Epithelial cell of esophagus (primary cell): ENCODE measurements at regions not wholly inside any gene's neighbourhood (a gene's known extent, or its start where the extent isn't known, plus 50 kb on each side); places are given as distances from the start of the nearest gene placed in this dataset.

Experiments
- DNase-seq: peaks from one replicate; pipeline ENCODE4 v3.0.0; 2010; ENCODE audit warnings: low read depth
- H3K4me3 ChIP-seq: 2 replicates; pipeline ENCODE4 v1.5.1; 2011; ENCODE audit warnings: mild to moderate bottlenecking, low read length, control low read depth
- CTCF ChIP-seq: IDR thresholded peaks from 2 replicates; pipeline ENCODE4 v1.5.1; 2011; ENCODE audit warnings: low read depth, mild to moderate bottlenecking, low read length, control low read depth, inconsistent platforms; ENCODE audit not compliant: insufficient read depth; ENCODE audit errors: missing control alignments

GRCh38 chr20:41783423-41784208, 165.4 kb upstream of the CHD6 start:
- no peak for DNase-seq
- TF ChIP-seq CTCF: no peak

DNA sequence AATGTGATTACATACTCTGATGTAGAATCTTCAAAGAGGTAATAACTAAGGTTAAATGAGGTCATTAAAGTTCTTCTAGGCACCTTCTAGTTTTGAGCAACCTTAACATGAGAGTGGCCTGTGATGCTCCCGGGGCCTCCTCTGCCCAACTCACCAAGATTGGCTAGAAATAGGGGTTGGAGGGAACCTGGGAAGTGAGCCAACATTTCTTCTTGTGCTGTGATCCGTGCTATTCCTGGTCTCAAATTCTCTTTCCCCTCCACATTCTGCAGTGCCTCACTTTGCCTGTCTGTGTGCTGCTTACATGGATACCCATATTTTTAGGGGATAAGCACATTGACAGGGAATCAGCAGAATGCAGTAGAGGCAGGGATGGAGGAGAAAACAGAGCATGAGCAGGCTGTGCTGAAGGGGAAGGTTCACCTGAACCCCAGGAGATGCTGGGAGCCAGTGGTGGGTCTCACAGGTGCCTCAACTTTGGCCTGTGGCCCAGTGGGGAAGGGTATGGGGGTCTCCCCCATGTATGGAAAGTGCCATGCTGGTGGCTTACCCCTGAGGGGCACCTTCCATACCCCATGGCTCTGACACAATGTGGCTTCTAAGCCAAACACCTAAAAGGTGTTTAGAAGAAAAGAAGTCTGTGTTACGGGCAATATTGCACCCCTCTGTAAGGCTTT, 164.7 kb upstream of the CHD6 start:
- no peak for DNase-seq
- H3K4me3 ChIP-seq: no peak overlapping the region
- no peak for TF ChIP-seq CTCF

More at GRCh38 chr20:41783423-41784208, 165.4 kb upstream of the CHD6 start:
- H3K4me3 ChIP-seq: no peak overlapping the region

DNA sequence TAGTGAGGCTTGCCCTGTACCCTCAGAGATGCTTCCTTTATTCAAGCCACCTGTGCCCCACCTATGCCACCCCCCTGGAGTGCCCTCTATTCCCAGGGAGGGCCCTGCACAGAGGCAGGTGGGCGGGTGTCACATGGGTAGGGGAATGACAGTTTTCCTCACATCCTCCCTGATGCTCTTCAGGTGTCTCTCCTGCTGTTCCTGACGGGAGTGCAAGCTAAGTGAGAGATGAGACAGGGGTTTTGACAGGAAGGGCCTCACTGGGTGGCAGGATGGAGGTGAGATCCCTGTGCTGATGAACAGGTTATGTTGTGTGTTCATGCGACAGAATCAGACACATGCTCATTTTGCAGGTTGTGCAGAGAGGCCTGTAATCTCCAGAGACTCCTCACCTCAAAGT, 164.1 kb upstream of the CHD6 start:
- no peak for DNase-seq
- TF ChIP-seq CTCF: no peak
- no peak overlapping the region for H3K4me3 ChIP-seq

DNA sequence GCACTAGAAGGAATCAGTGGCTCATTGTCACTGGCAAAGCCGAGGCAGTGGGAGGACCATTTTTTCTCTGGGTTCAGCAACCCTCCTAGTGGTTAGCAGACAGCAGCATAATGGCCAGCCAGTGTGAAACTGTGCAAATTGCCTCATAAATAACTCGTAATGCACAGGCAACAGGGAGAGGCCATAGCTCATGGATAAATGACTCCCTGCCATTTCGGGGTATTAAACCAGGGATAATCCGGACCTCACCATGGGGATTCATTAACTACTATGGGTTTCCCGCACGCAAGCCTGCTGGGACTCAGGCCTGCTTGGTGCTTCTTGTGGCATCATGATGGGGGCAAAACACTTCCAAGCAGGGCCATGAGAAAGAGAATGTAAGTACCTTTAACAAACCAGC, 158.2 kb upstream of the CHD6 start:
- H3K4me3 ChIP-seq: no peak overlapping the region
- DNase-seq: no peak
- TF ChIP-seq CTCF: no peak

- H3K4me3 ChIP-seq: no peak overlapping the region
- DNase-seq: no peak
- no peak for TF ChIP-seq CTCF
These were observed 156.1 kb upstream of the CHD6 start for GRCh38 chr20:41774291-41774690.

DNA sequence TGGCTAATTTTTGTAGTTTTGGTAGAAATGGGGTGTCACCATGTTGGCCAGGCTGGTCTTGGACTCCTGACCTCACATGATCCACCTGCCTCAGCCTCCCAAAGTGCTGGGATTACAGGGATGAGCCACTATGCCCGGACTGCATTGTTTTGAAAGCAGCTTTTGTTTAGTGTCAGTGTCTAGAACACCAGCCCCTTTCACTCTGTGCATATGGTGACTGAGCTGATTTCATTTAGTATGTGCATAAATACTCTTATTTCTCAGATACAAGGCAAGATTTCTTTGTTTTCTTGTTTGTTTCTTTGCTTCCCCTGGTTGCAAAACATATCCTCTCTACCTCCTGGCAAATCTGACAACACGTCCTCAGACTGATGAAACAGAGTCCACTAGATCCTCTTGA, 152.8 kb upstream of the CHD6 start:
- TF ChIP-seq CTCF: no peak
- no peak overlapping the region for H3K4me3 ChIP-seq

More for the DNA sequence above, 152.8 kb upstream of the CHD6 start:
- no peak for DNase-seq
